NCI-H187 treated with DMSO at 0.1 percent for 48 hours (cell line): ENCODE measurements at regions not wholly inside any gene's neighbourhood (a gene's known extent, or its start where the extent isn't known, plus 50 kb on each side); places are given as distances from the start of the nearest gene placed in this dataset.

Source experiments
- DNase-seq: peaks from one replicate; lab custom pipeline; 2025; lab: John Stamatoyannopoulos, UW

GRCh38 chr15:45743426-45744235 lies 108.8 kb downstream of the SQOR start:
- no peak for DNase-seq

- no peak for DNase-seq
Measured at GRCh38 chr15:45744236-45744589, 109.4 kb downstream of the SQOR start.

DNA sequence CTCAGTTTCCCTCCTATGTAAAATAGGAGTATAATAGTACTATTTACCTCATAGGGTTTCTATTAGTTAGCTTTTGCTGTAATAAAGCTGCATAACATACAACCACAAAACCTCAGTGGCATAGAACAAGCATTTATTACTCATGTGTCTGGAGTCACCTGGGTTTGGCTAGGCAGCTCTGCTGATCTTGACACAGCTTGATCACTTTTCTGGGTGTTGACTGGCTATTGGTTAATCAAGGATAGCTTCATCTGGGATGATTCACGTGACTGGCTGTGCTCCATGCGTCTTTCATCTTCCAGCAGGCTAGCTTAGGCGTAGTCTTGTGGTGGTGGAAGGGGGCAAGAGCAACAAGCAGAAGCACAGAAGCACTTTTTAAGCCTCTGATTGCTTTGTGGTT lies 112.6 kb downstream of the SQOR start:
- DNase-seq = no peak

GRCh38 chr15:45751629-45752028 lies 116.8 kb downstream of the SQOR start:
- DNase-seq = no peak

DNA sequence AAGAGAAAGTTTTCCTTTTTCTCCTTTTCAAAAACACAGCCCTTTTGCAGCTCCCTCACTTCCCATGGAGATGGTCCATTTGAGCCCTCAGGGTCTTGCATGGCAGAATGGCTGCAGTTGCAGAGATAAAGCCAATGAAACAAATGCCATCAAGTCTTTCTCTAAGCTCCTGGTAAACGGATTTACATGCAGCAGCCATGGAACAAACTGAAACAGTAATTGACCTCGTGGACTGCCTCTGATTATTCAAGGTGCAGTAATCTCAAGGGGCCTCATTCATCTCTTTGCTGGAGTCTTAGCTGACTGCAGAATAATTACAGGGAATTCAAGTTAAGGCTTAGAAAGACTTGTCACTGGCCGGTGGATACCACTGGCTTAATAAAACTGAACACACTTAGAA lies 125.1 kb downstream of the SQOR start:
- no peak for DNase-seq

DNA sequence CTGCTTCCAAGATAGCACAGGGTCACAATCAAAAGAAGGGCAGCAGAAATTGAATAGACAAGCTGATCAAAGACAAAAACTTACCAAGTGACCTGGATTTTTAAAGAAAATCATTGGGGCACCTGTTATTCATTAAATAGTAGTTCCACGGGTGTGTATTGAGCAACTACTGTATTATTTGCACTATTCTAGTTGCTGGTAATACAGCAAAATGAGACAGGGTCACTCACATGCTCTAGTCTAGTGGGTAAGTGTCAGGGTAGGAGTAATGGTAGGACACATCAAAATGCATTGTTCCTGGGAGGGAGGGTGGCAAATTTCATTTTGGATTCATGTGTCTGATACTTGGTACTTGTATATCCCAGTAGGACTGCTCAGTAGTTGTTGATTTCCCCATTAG lies 127.9 kb downstream of the SQOR start:
- DNase-seq = no peak

- DNase-seq = no peak
Measured at GRCh38 chr15:45763170-45763869, 128.5 kb downstream of the SQOR start.

- no peak for DNase-seq
Measured at GRCh38 chr15:45773149-45773548, 138.3 kb downstream of the SQOR start.

DNA sequence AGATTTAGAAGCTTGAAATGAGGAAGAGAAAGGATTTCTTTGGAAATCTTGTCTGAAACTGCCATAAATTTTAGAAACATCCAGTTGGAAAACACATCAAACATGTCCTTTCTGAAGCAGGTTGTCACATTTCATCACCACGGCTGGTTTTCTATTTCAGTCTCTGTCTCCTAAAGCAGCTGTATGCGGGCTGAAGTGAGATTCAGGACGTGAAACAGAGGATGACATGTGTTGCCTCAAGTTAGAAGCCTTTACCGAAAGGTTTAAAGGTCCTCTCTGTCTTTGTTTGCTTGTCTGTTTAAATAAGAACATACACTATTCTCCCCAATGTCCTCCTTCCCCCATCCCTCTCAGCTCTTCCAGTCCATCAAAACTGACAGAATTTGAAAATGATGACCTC lies 141.9 kb downstream of the SQOR start:
- no peak for DNase-seq

- no peak for DNase-seq
Measured at GRCh38 chr15:45777781-45778180, 143.0 kb downstream of the SQOR start.

- no peak for DNase-seq
Measured at GRCh38 chr15:45780352-45780751, 145.5 kb downstream of the SQOR start.

DNA sequence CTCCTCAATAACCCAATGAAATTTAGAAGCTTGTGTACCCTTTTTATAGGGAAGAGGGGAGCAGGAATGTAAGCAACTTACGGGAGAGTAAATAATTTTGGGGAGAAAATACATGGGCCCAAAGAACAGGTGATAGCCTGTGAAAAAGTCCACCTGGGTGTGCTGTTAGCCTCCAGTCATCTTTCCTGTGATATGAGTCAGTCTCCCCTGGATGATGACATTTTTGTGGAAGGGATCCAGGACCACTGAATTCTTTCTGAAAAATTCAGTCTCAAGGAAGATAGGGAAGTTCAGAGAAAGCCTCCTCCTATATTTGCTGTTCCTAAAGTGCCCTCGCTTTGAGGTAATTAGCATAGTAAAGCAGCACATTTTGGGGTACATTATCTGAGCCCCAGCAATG lies 149.8 kb downstream of the SQOR start:
- DNase-seq = no peak

GRCh38 chr15:45785897-45786296 lies 151.1 kb downstream of the SQOR start:
- DNase-seq = no peak

- DNase-seq = no peak
Measured at GRCh38 chr15:45790325-45790943, 155.6 kb downstream of the SQOR start.

- DNase-seq = no peak
Measured at GRCh38 chr15:45794304-45794703, 159.5 kb downstream of the SQOR start.

GRCh38 chr15:45794712-45795439 lies 160.0 kb downstream of the SQOR start:
- DNase-seq = no peak

GRCh38 chr15:45795440-45796069 lies 160.7 kb downstream of the SQOR start:
- DNase-seq = peak; percentile 31

- no peak for DNase-seq
Measured at GRCh38 chr15:45796433-45796832, 161.6 kb downstream of the SQOR start.

DNA sequence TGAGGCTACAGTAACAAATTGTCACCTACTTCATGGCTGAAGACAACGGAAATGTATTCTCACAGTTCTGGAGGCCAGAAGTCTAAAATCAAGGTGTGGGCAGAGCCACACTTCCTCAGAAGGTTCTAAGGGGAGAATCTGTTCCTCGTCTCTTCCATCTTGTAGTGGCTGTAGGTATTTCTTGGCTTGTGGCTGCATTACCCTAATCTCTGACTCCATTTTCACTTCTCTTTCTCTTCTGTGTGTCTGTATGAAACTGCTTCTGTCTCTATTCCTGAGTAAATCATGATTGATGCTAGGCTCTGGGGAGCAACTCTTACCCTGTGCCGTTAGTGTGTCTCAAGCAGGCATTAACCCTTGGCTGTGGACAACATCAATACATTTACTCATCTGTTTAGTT lies 164.7 kb downstream of the SQOR start:
- DNase-seq = no peak

- DNase-seq = peak; percentile 61
Measured at GRCh38 chr15:45801543-45801942, 166.7 kb downstream of the SQOR start.

DNA sequence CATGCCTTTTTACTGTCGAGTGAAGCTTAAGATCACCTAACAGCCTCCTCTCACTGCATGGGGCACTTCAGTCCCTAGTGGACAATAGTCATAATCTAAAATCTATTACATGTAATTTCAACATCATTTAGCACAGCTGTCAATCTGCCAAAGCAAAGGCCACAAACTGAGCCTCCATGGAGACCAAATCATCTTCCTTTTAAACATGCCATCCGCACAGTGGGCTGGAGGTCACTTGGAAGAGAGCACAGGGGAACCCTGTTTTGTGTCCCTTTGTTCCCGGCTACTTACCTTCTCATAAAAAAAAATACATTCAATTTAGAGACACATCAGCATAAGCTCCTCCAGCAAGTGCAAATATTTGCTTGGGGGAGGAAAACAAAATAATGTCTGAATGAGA lies 167.3 kb downstream of the SQOR start:
- peak; percentile 64 for DNase-seq

GRCh38 chr15:45804028-45804427 lies 169.2 kb downstream of the SQOR start:
- no peak for DNase-seq
